Peyer's patch (tissue), 4 donors: ENCODE measurements at regions not wholly inside any gene's neighbourhood (a gene's known extent, or its start where the extent isn't known, plus 50 kb on each side); places are given as distances from the start of the nearest gene placed in this dataset.

ENCODE experiments used
- POLR2A ChIP-seq, 2 donors: fragments of 450-650 bp; IDR thresholded peaks; one replicate each; pipeline ENCODE4 v1.5.1; 2017; ENCODE audit warnings: antibody characterized with exemption in 2 of 2, mild to moderate bottlenecking in 2 of 2, moderate library complexity in 2 of 2
- TF ChIP-seq, protein P1 (sequence below), 6 experiments: fragments of 450-650 bp in 4 of 6; fragments of 200-600 bp in 2 of 6; sonication (generic) in 1 of 6; IDR thresholded peaks; one replicate each; pipeline ENCODE4 v1.5.1; 2017 to 2019; ENCODE audit warnings: antibody characterized with exemption in 6 of 6, mild to moderate bottlenecking in 3 of 6, moderate library complexity in 1 of 6

DNA sequence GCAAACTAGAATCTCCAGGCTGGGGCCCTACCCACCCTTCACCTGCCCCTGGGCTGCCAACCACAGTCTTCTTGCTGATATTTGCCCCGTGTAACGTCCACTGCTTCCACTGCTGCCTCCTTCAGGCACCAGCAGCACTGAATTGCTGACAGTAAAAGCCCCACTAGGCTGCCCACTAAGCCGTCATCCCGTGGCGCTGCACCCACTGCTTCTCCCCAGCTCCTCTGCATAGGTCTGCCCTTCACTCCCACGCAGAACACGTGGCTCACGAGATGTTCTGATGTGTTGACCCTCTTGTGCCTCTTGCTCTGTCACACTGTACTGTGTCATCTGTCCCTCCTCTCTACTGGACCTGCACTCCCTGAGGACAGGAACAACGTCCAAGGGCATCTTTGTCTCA lies 86.3 kb upstream of the HIVEP1 start:
- TF ChIP-seq, protein P1, sequence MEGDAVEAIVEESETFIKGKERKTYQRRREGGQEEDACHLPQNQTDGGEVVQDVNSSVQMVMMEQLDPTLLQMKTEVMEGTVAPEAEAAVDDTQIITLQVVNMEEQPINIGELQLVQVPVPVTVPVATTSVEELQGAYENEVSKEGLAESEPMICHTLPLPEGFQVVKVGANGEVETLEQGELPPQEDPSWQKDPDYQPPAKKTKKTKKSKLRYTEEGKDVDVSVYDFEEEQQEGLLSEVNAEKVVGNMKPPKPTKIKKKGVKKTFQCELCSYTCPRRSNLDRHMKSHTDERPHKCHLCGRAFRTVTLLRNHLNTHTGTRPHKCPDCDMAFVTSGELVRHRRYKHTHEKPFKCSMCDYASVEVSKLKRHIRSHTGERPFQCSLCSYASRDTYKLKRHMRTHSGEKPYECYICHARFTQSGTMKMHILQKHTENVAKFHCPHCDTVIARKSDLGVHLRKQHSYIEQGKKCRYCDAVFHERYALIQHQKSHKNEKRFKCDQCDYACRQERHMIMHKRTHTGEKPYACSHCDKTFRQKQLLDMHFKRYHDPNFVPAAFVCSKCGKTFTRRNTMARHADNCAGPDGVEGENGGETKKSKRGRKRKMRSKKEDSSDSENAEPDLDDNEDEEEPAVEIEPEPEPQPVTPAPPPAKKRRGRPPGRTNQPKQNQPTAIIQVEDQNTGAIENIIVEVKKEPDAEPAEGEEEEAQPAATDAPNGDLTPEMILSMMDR (IDR thresholded peaks at IDR 0.05), result no peak
- no peak for TF ChIP-seq POLR2A (IDR thresholded peaks at IDR 0.05)
